K562 (cell line): ENCODE measurements at regions not wholly inside any gene's neighbourhood (a gene's known extent, or its start where the extent isn't known, plus 50 kb on each side); places are given as distances from the start of the nearest gene placed in this dataset.

Source experiments
- ATAC-seq: fragments of 200-7000 bp; cut with Tn5 transposase; 3 replicates; pipeline ENCODE4 v1.9.1; 2020; ENCODE audit warnings: moderate library complexity
- BruUV-seq: library from RNA; stranded (reverse); fragments of 400-500 nt; replicated peaks from 2 replicates; lab custom pipeline; 2021; lab: Mats Ljungman, UMichigan
- CTCF ChIA-PET: fragments of 300-600 bp; formaldehyde crosslinking; extraction: SDS; loops from one replicate; lab custom pipeline; 2021; ENCODE audit warnings: low intra/inter-chr PET ratio; lab: Yijun Ruan, JAX
- POLR2A ChIA-PET: fragments of 300-600, 350-650 bp; sonication (Branson Sonifier 250); formaldehyde crosslinking; extraction: SDS; loops from one replicate; lab custom pipeline; 2021; ENCODE audit warnings: antibody characterized with exemption, inconsistent platforms; lab: Yijun Ruan, JAX
- DNase-seq, 4 experiments: peaks; one replicate each; pipeline versions ENCODE4 v3.0.0 to v3.0.0-alpha.2; 2011 to 2018; ENCODE audit warnings: low spot score in 3 of 4, mixed read lengths in 3 of 4; ENCODE audit errors: extremely low read depth in 1 of 4
- FAIRE-seq: peaks from 2 replicates; lab custom pipeline; 2011; peaks lifted over from hg19 to GRCh38; lab: Jason Lieb, UNC
- H2AFZ ChIP-seq: 2 replicates; pipeline ENCODE4 v1.6.0; 2011; ENCODE audit warnings: low read depth, low read length, control low read depth, inconsistent platforms
- H3K27ac ChIP-seq: fragments of 200-600 bp; 3 replicates; pipeline ENCODE4 v1.8.0; 2011; ENCODE audit warnings: low read depth, mild to moderate bottlenecking, control low read depth, inconsistent platforms, low read length, moderate library complexity, mixed read lengths; ENCODE audit errors: extremely low read depth
- H3K27me3 ChIP-seq, 2 experiments: fragments of 300-600 bp in 1 of 2; 2 replicates in 1 of 2; 3 replicates in 1 of 2; pipeline versions ENCODE4 v1.6.0 to v1.8.0; 2011; ENCODE audit warnings: inconsistent platforms in 2 of 2, low read length in 2 of 2, mild to moderate bottlenecking in 1 of 2, mixed read lengths in 1 of 2, moderate library complexity in 1 of 2; ENCODE audit not compliant: control insufficient read depth in 2 of 2, insufficient read depth in 2 of 2
- H3K36me3 ChIP-seq: fragments of 300-600 bp; 3 replicates; pipeline ENCODE4 v1.8.0; 2011; ENCODE audit warnings: mild to moderate bottlenecking, low read length, inconsistent platforms; ENCODE audit not compliant: control insufficient read depth, insufficient read depth
- H3K4me1 ChIP-seq, 2 experiments: fragments of 200-600 bp in 1 of 2; replicated peaks in 1 of 2; 2 replicates in 1 of 2; 3 replicates in 1 of 2; pipeline versions ENCODE4 v1.5.1 to v1.8.0; 2011; ENCODE audit warnings: inconsistent platforms in 2 of 2, low read length in 2 of 2, mild to moderate bottlenecking in 1 of 2, mixed read lengths in 1 of 2, moderate library complexity in 1 of 2; ENCODE audit not compliant: control insufficient read depth in 2 of 2, insufficient read depth in 2 of 2
- H3K4me2 ChIP-seq: 2 replicates; pipeline ENCODE4 v1.6.1; 2011; ENCODE audit warnings: low read length, control low read depth, inconsistent platforms, mixed read lengths; ENCODE audit not compliant: insufficient read depth
- H3K4me3 ChIP-seq: fragments of 200-600 bp; sonication (generic), shearing (Covaris generic); 2 replicates; pipeline ENCODE4 v1.5.1; 2016; ENCODE audit warnings: control low read depth, inconsistent platforms
- H3K79me2 ChIP-seq: fragments of 200-600 bp; 3 replicates; pipeline ENCODE4 v1.8.0; 2011; ENCODE audit warnings: low read length, inconsistent platforms; ENCODE audit not compliant: control insufficient read depth, insufficient read depth
- H3K9ac ChIP-seq, 2 experiments: 2 replicates each; pipeline versions ENCODE4 v1.6.0 to v1.6.1; 2011; ENCODE audit warnings: low read depth in 2 of 2, low read length in 2 of 2, control low read depth in 1 of 2, inconsistent platforms in 1 of 2, mild to moderate bottlenecking in 1 of 2, mixed read lengths in 1 of 2; ENCODE audit not compliant: insufficient read depth in 1 of 2
- H3K9me1 ChIP-seq: one replicate; pipeline ENCODE4 v1.6.0; 2011; ENCODE audit warnings: inconsistent platforms, mild to moderate bottlenecking, low read length, moderate library complexity; ENCODE audit not compliant: control insufficient read depth, insufficient read depth
- H3K9me3 ChIP-seq: replicated peaks from 2 replicates; pipeline ENCODE4 v1.5.1; 2011; ENCODE audit warnings: low read depth, low read length, inconsistent platforms; ENCODE audit not compliant: control insufficient read depth, insufficient read depth
- H4K20me1 ChIP-seq: replicated peaks from 2 replicates; pipeline ENCODE4 v1.6.1; 2011; ENCODE audit warnings: low read length, inconsistent platforms, mixed read lengths; ENCODE audit not compliant: control insufficient read depth, insufficient read depth
- DEAF1 ChIP-seq: fragments of 450-650 bp; formaldehyde crosslinking; IDR thresholded peaks from 2 replicates; pipeline ENCODE4 v1.4.0; 2020; ENCODE audit warnings: mild to moderate bottlenecking, moderate library complexity
- PCBP1 ChIP-seq: fragments of 200-400 bp; formaldehyde crosslinking; IDR thresholded peaks from 2 replicates; pipeline ENCODE4 v1.6.1; 2018; ENCODE audit warnings: mild to moderate bottlenecking, low read depth, low read length; ENCODE audit not compliant: poor library complexity, severe bottlenecking
- RUNX1 ChIP-seq: sonication (generic); IDR thresholded peaks from 2 replicates; pipeline ENCODE4 v1.6.1; 2016; ENCODE audit warnings: antibody characterized with exemption, low read depth
- TEAD4 ChIP-seq, 2 experiments: sonication (generic) in 1 of 2; formaldehyde crosslinking in 1 of 2; IDR thresholded peaks; 2 replicates each; pipeline versions ENCODE4 v1.6.1 to v1.8.0; 2012 to 2022; ENCODE audit warnings: borderline replicate concordance in 1 of 2, inconsistent platforms in 1 of 2, low read length in 1 of 2, mild to moderate bottlenecking in 1 of 2, missing genetic modification reagents in 1 of 2
- TFE3 ChIP-seq: fragments of 450-650 bp; formaldehyde crosslinking; IDR thresholded peaks from 2 replicates; pipeline ENCODE4 v1.4.0; 2020; ENCODE audit warnings: mild to moderate bottlenecking, mixed read lengths
- ZNF12 ChIP-seq: sonication (generic); formaldehyde crosslinking; IDR thresholded peaks from 2 replicates; pipeline ENCODE4 v1.4.0; 2020; ENCODE audit warnings: mild to moderate bottlenecking, missing genetic modification reagents
- ZNF561 ChIP-seq: fragments of 450-650 bp; formaldehyde crosslinking; conservative IDR thresholded peaks from 2 replicates; pipeline ENCODE4 v1.4.0; 2020; ENCODE audit warnings: mild to moderate bottlenecking, moderate library complexity
- WGBS: fragments of 100-300 bp; shearing (Covaris generic); methylation state at CpG from one replicate; pipeline ENCODE4 v1.1.6; 2016; ENCODE audit warnings: low coverage, mixed read lengths; ENCODE audit not compliant: insufficient coverage; ENCODE audit errors: missing lambda C conversion rate; 5-methylcytosine and 5-hydroxymethylcytosine counted together
- in situ Hi-C: fragments of 300-500 bp; cut with MboI; formaldehyde crosslinking; loops from 4 replicates; pipeline ENCODE4 v1.15.0; 2018; ENCODE audit warnings: inconsistent platforms, mixed read lengths
- intact Hi-C: fragments of 100-400 bp; cut with micrococcal nuclease; formaldehyde crosslinking; loops from 2 replicates; pipeline ENCODE4 v1.14.2; 2022

- no peaks in the 10 kb centered on the region for H4K20me1 ChIP-seq
- TF ChIP-seq TEAD4 (IDR thresholded peaks at IDR 0.05; ENCODE audit: low read length): no peak
- no peak for TF ChIP-seq TEAD4 (CRISPR knock-in tag; IDR thresholded peaks at IDR 0.05; ENCODE audit: borderline replicate concordance)
- TF ChIP-seq ZNF12 (CRISPR knock-in tag): no peak
- TF ChIP-seq RUNX1: no peak
- no peak for TF ChIP-seq TFE3
- no peak for TF ChIP-seq ZNF561
- TF ChIP-seq PCBP1: no peak
- no peak for TF ChIP-seq DEAF1 (CRISPR knock-in tag)
- TF ChIP-seq, all 486 proteins: peak for 0
- BruUV-seq: no TSS peak
- Histone ChIP-seq H3K9me3 (no peaks in the 10 kb centered on the region), H3K4me3 (no peak overlapping the region), H3K9me1 (no peaks in the 10 kb centered on the region), H3K9ac (no peak overlapping the region), H3K4me1 (peaks cover 0 to 22% of the 10 kb centered on the region in 2 experiments; a peak in 3 of 5 replicates), H2AFZ (peak overlapping the region; percentile 30; the same call in 1 of the 2 replicates), H3K27ac (no peak overlapping the region), H3K27me3 (no peaks in the 10 kb centered on the region), H3K79me2 (no peaks in the 10 kb centered on the region), H3K4me2 (no peak overlapping the region), H3K36me3 (no peaks in the 10 kb centered on the region)
- ATAC-seq: no peak
- in situ Hi-C loops: no loop called here
- CTCF ChIA-PET: interaction anchor here (0.6 kb wide), 1 partner anchor 307 kb away, joined by 3 read pairs; no protein-coding TSS in a partner anchor
- DNase-seq: no peak
- FAIRE-seq: no peak
- WGBS: 51% methylated on average over 2 of the region's 2 CpGs
- intact Hi-C loops: no loop called here
- POLR2A ChIA-PET: no interaction called here
Observed at GRCh38 chr3:155015776-155016436, 64.2 kb upstream of the MME start.
